ENCODE measurements at regions not wholly inside any gene's neighbourhood (a gene's known extent, or its start where the extent isn't known, plus 50 kb on each side); places are given as distances from the start of the nearest gene placed in this dataset.
"Not testable (repeated sequence)": the region's sequence is repeated elsewhere in the genome, so short reads cannot be mapped to it uniquely, and the experiment has no call there.

DNA sequence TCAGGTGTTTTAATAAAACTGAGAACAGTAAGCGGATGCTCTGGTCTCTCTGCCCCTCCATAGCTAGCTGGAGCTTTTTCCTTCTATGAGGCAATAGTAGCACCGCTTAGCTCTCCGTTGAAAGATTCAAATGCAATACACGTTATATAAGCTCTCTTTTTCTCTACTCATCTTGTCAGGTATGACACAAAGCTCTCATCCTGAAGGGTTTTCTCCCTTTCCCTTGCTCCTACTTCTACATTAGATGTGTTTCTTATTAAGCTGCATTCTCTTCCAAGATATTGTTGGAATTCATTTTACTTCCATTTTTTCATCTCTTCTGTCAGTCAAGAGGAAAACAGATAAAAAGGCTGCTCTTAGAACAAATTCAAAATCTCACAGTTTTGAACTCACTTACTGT lies 434.6 kb upstream of the DDX18 start:
- no peaks in the 10 kb centered on the region for H3K27me3 ChIP-seq
- no peak overlapping the region for H3K4me3 ChIP-seq
- no peaks in the 10 kb centered on the region for H3K36me3 ChIP-seq
- TF ChIP-seq, protein P1, sequence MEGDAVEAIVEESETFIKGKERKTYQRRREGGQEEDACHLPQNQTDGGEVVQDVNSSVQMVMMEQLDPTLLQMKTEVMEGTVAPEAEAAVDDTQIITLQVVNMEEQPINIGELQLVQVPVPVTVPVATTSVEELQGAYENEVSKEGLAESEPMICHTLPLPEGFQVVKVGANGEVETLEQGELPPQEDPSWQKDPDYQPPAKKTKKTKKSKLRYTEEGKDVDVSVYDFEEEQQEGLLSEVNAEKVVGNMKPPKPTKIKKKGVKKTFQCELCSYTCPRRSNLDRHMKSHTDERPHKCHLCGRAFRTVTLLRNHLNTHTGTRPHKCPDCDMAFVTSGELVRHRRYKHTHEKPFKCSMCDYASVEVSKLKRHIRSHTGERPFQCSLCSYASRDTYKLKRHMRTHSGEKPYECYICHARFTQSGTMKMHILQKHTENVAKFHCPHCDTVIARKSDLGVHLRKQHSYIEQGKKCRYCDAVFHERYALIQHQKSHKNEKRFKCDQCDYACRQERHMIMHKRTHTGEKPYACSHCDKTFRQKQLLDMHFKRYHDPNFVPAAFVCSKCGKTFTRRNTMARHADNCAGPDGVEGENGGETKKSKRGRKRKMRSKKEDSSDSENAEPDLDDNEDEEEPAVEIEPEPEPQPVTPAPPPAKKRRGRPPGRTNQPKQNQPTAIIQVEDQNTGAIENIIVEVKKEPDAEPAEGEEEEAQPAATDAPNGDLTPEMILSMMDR (IDR thresholded peaks at IDR 0.05), result no peak
- no peak for TF ChIP-seq POLR2AphosphoS5 (IDR thresholded peaks at IDR 0.05)
- no peak for TF ChIP-seq EP300 (IDR thresholded peaks at IDR 0.05)
- TF ChIP-seq POLR2A (IDR thresholded peaks at IDR 0.05), result no peak
- no peak for ATAC-seq
- no peaks in the 10 kb centered on the region for H3K4me1 ChIP-seq
- no peak overlapping the region for H3K27ac ChIP-seq
- 77 to 84% methylated on average over 3 to 4 of the region's 4 CpGs for WGBS, 2 donors (ENCODE audit: low coverage in 1 of 2)
- no peaks in the 10 kb centered on the region for H3K9me3 ChIP-seq

DNA sequence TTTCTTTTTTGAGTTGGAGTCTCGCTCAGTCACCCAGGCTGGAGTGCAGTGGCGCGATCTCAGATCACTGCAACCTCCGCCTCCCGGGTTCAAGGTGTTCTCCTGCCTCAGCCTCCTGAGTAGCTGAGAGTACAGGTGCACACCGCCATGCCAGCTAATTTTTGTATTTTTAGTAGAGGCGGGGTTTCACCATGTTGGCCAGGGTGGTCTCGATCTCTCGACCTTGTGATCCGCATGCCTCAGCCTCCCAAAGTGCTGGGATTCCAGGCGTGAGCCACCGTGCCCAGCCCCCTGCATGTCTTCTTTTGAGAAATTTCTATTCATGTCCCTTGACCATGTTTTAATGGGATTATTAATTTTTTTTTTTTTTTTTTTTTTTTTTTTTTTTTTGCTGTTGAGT lies 430.5 kb upstream of the DDX18 start:
- not testable (repeated sequence) for H3K27me3 ChIP-seq, H3K4me3 ChIP-seq, H3K36me3 ChIP-seq, H3K27ac ChIP-seq, H3K9me3 ChIP-seq, H3K4me1 ChIP-seq, ATAC-seq
- 87 to 100% methylated on average over 2 to 12 of the region's 12 CpGs for WGBS, 2 donors (ENCODE audit: low coverage in 1 of 2)

DNA sequence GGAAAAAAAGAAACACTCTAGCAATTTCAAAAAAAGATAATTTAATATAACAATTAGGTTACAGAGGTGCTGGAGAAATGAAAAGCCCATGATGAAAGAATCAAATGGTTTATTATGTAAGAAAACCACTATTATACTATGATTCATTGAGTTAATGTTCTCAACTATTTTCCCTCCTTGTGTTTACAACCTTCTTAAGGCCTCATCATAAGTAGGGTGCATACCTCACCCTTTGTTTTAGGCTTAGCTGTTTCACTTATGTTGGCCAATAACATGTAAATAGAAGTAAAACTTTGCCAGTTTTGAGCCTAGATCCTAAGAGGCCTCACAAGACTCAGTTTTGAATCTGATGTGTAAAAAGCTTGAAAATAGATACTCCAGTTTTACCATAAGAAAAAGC lies 418.3 kb upstream of the DDX18 start:
- no peaks in the 10 kb centered on the region for H3K9me3 ChIP-seq
- H3K36me3 ChIP-seq, result no peaks in the 10 kb centered on the region
- TF ChIP-seq POLR2A (IDR thresholded peaks at IDR 0.05), result no peak
- TF ChIP-seq EP300 (IDR thresholded peaks at IDR 0.05), result no peak
- no peaks in the 10 kb centered on the region for H3K4me1 ChIP-seq
- no peaks in the 10 kb centered on the region for H3K27me3 ChIP-seq
- no peak overlapping the region for H3K27ac ChIP-seq
- ATAC-seq, result no peak
- no peak overlapping the region for H3K4me3 ChIP-seq

- TF ChIP-seq EP300 (IDR thresholded peaks at IDR 0.05) (no peak), POLR2A (IDR thresholded peaks at IDR 0.05) (no peak)
- ATAC-seq, result no peak
- H3K4me3 ChIP-seq, result no peak overlapping the region
- no peaks in the 10 kb centered on the region for H3K9me3 ChIP-seq
- no peak overlapping the region for H3K27ac ChIP-seq
- no peaks in the 10 kb centered on the region for H3K4me1 ChIP-seq
- H3K36me3 ChIP-seq, result no peaks in the 10 kb centered on the region
- H3K27me3 ChIP-seq, result no peaks in the 10 kb centered on the region
- 60% methylated on average over 1 of the region's 1 CpG for WGBS, 2 donors (ENCODE audit: low coverage in 1 of 2)
Measured at GRCh38 chr2:117401582-117401981, 412.9 kb upstream of the DDX18 start.

GRCh38 chr2:117406443-117406842 lies 408.0 kb upstream of the DDX18 start:
- TF ChIP-seq, protein P1 (IDR thresholded peaks at IDR 0.05), result no peak
- TF ChIP-seq POLR2A (IDR thresholded peaks at IDR 0.05) (no peak), POLR2AphosphoS5 (IDR thresholded peaks at IDR 0.05) (no peak), EP300 (IDR thresholded peaks at IDR 0.05) (no peak)
- Histone ChIP-seq H3K27me3 (no peaks in the 10 kb centered on the region), H3K4me1 (no peaks in the 10 kb centered on the region), H3K27ac (no peak overlapping the region), H3K4me3 (no peak overlapping the region), H3K36me3 (no peaks in the 10 kb centered on the region), H3K9me3 (no peaks in the 10 kb centered on the region)
- no peak for ATAC-seq
- WGBS, 2 donors (ENCODE audit: low coverage in 1 of 2), result 88% methylated on average over 1 of the region's 1 CpG

- 72 to 74% methylated on average over 3 to 4 of the region's 4 CpGs for WGBS, 2 donors (ENCODE audit: low coverage in 1 of 2)
Measured at GRCh38 chr2:117407746-117408145, 406.7 kb upstream of the DDX18 start.

More at GRCh38 chr2:117407746-117408145, 406.7 kb upstream of the DDX18 start:
- Histone ChIP-seq H3K9me3 (no peaks in the 10 kb centered on the region), H3K27me3 (no peaks in the 10 kb centered on the region), H3K27ac (no peak overlapping the region), H3K4me1 (no peaks in the 10 kb centered on the region), H3K36me3 (no peaks in the 10 kb centered on the region), H3K4me3 (no peak overlapping the region)
- ATAC-seq, result no peak
- no peak for TF ChIP-seq POLR2AphosphoS5 (IDR thresholded peaks at IDR 0.05)
- TF ChIP-seq EP300 (IDR thresholded peaks at IDR 0.05), result no peak
- no peak for TF ChIP-seq POLR2A (IDR thresholded peaks at IDR 0.05)
- TF ChIP-seq, protein P1 (IDR thresholded peaks at IDR 0.05), result no peak

All from gastroesophageal sphincter (tissue), 4 donors.